Smooth muscle cell (in vitro differentiated cells): ENCODE measurements at regions not wholly inside any gene's neighbourhood (a gene's known extent, or its start where the extent isn't known, plus 50 kb on each side); places are given as distances from the start of the nearest gene placed in this dataset.

ENCODE experiments used
- DNase-seq: peaks from one replicate; lab custom pipeline; 2025; ENCODE audit not compliant: unreplicated experiment; lab: John Stamatoyannopoulos, UW
- H2AFZ ChIP-seq: fragments of 200-600 bp; sonication (generic); 2 replicates; pipeline ENCODE4 v1.6.0; 2016; ENCODE audit warnings: antibody characterized with exemption, low read depth, mild to moderate bottlenecking
- H3F3A ChIP-seq: fragments of 200-600 bp; sonication (generic); 2 replicates; pipeline ENCODE4 v1.6.0; 2017; ENCODE audit warnings: antibody characterized with exemption, low read depth
- H3K27ac ChIP-seq: fragments of 200-600 bp; sonication (generic); 2 replicates; pipeline ENCODE4 v1.5.1; 2016; ENCODE audit warnings: low read depth, mild to moderate bottlenecking
- H3K27me3 ChIP-seq: fragments of 200-600 bp; sonication (generic); 2 replicates; pipeline ENCODE4 v1.6.1; 2016; ENCODE audit warnings: low read depth, mild to moderate bottlenecking
- H3K36me3 ChIP-seq: fragments of 200-600 bp; sonication (generic); 2 replicates; pipeline ENCODE4 v1.5.1; 2016; ENCODE audit warnings: low read depth
- H3K4me1 ChIP-seq: fragments of 200-600 bp; sonication (generic); 2 replicates; pipeline ENCODE4 v1.5.1; 2016; ENCODE audit warnings: low read depth
- H3K4me2 ChIP-seq: fragments of 200-600 bp; sonication (generic); 2 replicates; pipeline ENCODE4 v1.6.0; 2016; ENCODE audit warnings: mild to moderate bottlenecking
- H3K4me3 ChIP-seq: fragments of 200-600 bp; sonication (generic); 2 replicates; pipeline ENCODE4 v1.5.1; 2016; ENCODE audit warnings: mild to moderate bottlenecking
- H3K79me2 ChIP-seq: fragments of 200-600 bp; sonication (generic); 2 replicates; pipeline ENCODE4 v1.6.0; 2016; ENCODE audit warnings: low read depth, mild to moderate bottlenecking
- H3K9ac ChIP-seq: fragments of 200-600 bp; sonication (generic); 2 replicates; pipeline ENCODE4 v1.6.0; 2016; ENCODE audit warnings: low read depth
- H3K9me3 ChIP-seq: fragments of 200-600 bp; sonication (generic); replicated peaks from 2 replicates; pipeline ENCODE4 v1.5.1; 2016; ENCODE audit warnings: low read depth
- H4K20me1 ChIP-seq: fragments of 200-600 bp; sonication (generic); 2 replicates; pipeline ENCODE4 v1.6.0; 2016; ENCODE audit warnings: low read depth
- CTCF ChIP-seq: fragments of 200-600 bp; sonication (generic); IDR thresholded peaks from 2 replicates; pipeline ENCODE4 v1.5.1; 2017; ENCODE audit warnings: borderline replicate concordance, mild to moderate bottlenecking, antibody characterized with exemption; ENCODE audit not compliant: insufficient read depth, poor library complexity, severe bottlenecking
- WGBS: methylation state at CpG from one replicate; pipeline ENCODE4 v1.1.7; 2016; ENCODE audit warnings: low lambda C conversion rate; 5-methylcytosine and 5-hydroxymethylcytosine counted together

GRCh38 chr18:11532758-11533512 is 76.5 kb upstream of the SLC35G4 start:
- H3K4me2 ChIP-seq, result no peak overlapping the region
- H3K4me1 ChIP-seq, result no peaks in the 10 kb centered on the region
- H3K36me3 ChIP-seq, result no peaks in the 10 kb centered on the region
- DNase-seq, result no peak
- 97% methylated on average over 35 of the region's 35 CpGs for WGBS
- H3K27me3 ChIP-seq, result no peaks in the 10 kb centered on the region
- H3K9ac ChIP-seq, result no peak overlapping the region
- no peaks in the 10 kb centered on the region for H3K79me2 ChIP-seq
- H2AFZ ChIP-seq, result no peak overlapping the region
- TF ChIP-seq CTCF, result no peak
- no peaks in the 10 kb centered on the region for H4K20me1 ChIP-seq
- H3F3A ChIP-seq, result no peaks in the 10 kb centered on the region
- H3K9me3 ChIP-seq, result no peaks in the 10 kb centered on the region
- no peak overlapping the region for H3K4me3 ChIP-seq
- H3K27ac ChIP-seq, result no peak overlapping the region

- no peaks in the 10 kb centered on the region for H3K27me3 ChIP-seq
- no peak for DNase-seq
Observed at GRCh38 chr18:11529081-11529480, 80.3 kb upstream of the SLC35G4 start.

GRCh38 chr18:11526675-11527074 is 82.7 kb upstream of the SLC35G4 start:
- WGBS, result 95% methylated on average over 1 of the region's 1 CpG
- no peaks in the 10 kb centered on the region for H4K20me1 ChIP-seq
- H3K27me3 ChIP-seq, result no peaks in the 10 kb centered on the region
- H3K36me3 ChIP-seq, result no peaks in the 10 kb centered on the region
- no peaks in the 10 kb centered on the region for H3K9me3 ChIP-seq
- no peak for TF ChIP-seq CTCF
- H3K79me2 ChIP-seq, result no peaks in the 10 kb centered on the region
- H3K4me1 ChIP-seq, result no peaks in the 10 kb centered on the region
- H3K4me2 ChIP-seq, result no peak overlapping the region
- no peak overlapping the region for H3K4me3 ChIP-seq
- no peak overlapping the region for H2AFZ ChIP-seq
- DNase-seq, result no peak
- no peak overlapping the region for H3K27ac ChIP-seq
- no peak overlapping the region for H3K9ac ChIP-seq
- no peaks in the 10 kb centered on the region for H3F3A ChIP-seq

More at GRCh38 chr18:11529081-11529480, 80.3 kb upstream of the SLC35G4 start:
- no peak for TF ChIP-seq CTCF
- no peaks in the 10 kb centered on the region for H3K79me2 ChIP-seq
- H3K9me3 ChIP-seq, result no peaks in the 10 kb centered on the region
- no peak overlapping the region for H3K27ac ChIP-seq
- H3K9ac ChIP-seq, result no peak overlapping the region
- no peaks in the 10 kb centered on the region for H3F3A ChIP-seq
- H3K4me1 ChIP-seq, result no peaks in the 10 kb centered on the region
- no peak overlapping the region for H2AFZ ChIP-seq
- H4K20me1 ChIP-seq, result no peaks in the 10 kb centered on the region
- no peak overlapping the region for H3K4me3 ChIP-seq
- H3K4me2 ChIP-seq, result no peak overlapping the region
- no peaks in the 10 kb centered on the region for H3K36me3 ChIP-seq
- 84% methylated on average over 6 of the region's 6 CpGs for WGBS

GRCh38 chr18:11523804-11524203 is 85.6 kb upstream of the SLC35G4 start:
- H3K9ac ChIP-seq, result no peak overlapping the region
- no peaks in the 10 kb centered on the region for H3K36me3 ChIP-seq
- no peaks in the 10 kb centered on the region for H3F3A ChIP-seq
- no peaks in the 10 kb centered on the region for H3K4me1 ChIP-seq
- H3K4me2 ChIP-seq, result no peak overlapping the region
- no peaks in the 10 kb centered on the region for H3K27me3 ChIP-seq
- DNase-seq, result no peak
- no peak for TF ChIP-seq CTCF
- H3K79me2 ChIP-seq, result no peaks in the 10 kb centered on the region
- H4K20me1 ChIP-seq, result no peaks in the 10 kb centered on the region
- H3K4me3 ChIP-seq, result no peak overlapping the region
- no peak overlapping the region for H2AFZ ChIP-seq
- H3K9me3 ChIP-seq, result no peaks in the 10 kb centered on the region
- no peak overlapping the region for H3K27ac ChIP-seq
- 82% methylated on average over 2 of the region's 2 CpGs for WGBS
